OCI-M2 (cell line): ENCODE measurements at regions not wholly inside any gene's neighbourhood (a gene's known extent, or its start where the extent isn't known, plus 50 kb on each side); places are given as distances from the start of the nearest gene placed in this dataset.

Experiments
- DNase-seq: peaks from one replicate; lab custom pipeline; 2025; ENCODE audit not compliant: unreplicated experiment; lab: John Stamatoyannopoulos, UW

DNA sequence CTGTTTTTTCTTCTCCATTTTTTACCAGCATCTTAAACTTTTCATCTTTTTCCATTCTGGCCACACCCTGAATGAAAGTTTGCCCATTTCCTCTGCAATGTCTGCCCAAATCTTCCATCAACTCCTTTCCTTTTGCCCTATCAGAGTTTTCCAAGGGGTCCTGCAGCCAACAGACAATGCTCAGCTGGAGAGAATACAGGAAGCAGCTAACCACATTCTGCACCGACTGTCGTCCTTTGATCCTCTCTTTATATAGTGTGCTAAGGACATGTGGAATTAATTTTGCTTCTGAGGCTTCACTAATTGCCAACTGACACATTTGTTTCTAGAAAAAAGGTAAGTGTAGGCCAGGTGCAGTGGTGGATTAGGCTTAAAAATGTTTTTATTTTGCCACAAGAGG, 50.5 kb upstream of the DLX2 start:
- DNase-seq = peak; percentile 22

DNA sequence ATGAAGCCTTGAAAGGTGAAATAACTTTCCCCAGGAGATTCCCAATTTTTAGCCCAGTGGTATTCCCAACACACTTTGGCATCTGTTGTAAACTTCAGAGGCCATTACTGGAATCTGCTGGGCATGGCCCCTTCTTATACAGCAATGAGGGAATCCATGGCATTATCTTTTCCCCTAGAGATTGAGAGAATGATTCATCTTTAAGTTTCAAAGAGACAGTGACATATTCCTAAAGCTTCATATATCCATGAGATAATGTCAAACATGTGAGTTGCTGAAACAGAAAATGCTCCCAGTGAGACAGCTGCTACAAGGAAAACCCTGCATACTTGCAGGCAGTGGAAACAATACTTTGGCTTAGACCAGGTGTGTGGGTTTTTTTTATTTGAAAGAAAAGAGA, 51.1 kb upstream of the DLX2 start:
- DNase-seq = no peak

DNA sequence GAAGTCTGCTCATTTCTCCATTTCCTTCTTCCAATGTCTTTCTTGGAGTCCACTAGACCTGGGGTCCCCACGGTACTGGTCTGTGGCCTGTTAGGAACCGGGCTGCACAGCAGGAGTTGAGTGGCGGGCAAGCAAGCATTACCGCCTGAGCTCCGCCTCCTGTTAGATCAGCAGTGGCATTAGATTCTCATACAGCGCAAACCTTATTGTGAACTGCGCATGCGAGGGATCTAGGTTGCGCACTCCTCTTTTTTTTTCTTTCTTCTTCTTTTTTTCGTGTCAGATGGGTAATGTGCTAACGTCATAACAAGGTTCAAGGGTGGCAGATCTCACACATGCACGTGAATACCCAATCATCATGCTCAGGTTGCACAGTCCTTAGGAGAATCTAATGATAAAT, 53.1 kb upstream of the DLX2 start:
- DNase-seq = no peak

DNA sequence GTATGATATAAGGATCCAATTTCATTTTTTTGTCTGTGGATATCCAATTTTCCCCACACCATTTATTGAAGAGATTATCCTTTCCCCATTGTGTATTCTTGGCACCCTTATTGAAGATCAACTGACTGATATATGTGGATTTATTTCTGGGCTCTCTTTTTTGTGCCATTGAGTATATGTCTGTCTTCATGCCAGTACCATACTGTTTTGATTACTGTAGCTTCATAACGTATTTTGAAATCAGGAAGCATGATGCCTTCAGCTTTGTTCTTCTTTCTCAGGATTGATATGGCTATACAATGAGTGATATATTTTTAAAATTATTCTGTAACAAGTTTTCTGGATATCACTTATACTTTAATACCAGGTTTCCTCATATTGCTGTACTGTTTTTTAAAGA, 58.1 kb upstream of the DLX2 start:
- no peak for DNase-seq

DNA sequence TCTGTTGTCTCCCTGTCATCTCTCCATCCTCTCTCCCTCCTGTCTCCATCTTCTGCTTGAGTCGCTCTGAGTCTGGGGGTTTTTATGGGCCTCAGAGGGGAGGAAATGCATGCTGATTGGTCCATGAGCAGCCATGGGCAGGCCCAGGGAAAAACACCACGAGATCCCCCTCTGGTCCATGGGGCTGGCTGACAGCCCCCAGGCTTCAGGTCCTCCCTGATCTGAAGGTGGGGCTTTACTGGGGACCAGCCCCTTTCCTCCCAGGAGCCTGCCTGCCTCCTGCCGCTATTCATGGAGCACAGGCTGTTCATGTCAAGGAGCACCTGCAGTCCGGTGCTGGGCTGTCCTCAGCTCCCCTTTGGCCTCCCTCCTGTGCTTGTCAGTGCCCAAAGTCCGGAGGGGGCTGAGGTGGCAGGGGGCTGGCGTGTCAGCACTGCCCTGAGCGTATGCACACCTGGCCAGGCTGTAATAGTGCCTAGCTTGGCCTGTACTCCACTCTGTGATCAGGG, 59.6 kb upstream of the DLX2 start:
- no peak for DNase-seq

DNA sequence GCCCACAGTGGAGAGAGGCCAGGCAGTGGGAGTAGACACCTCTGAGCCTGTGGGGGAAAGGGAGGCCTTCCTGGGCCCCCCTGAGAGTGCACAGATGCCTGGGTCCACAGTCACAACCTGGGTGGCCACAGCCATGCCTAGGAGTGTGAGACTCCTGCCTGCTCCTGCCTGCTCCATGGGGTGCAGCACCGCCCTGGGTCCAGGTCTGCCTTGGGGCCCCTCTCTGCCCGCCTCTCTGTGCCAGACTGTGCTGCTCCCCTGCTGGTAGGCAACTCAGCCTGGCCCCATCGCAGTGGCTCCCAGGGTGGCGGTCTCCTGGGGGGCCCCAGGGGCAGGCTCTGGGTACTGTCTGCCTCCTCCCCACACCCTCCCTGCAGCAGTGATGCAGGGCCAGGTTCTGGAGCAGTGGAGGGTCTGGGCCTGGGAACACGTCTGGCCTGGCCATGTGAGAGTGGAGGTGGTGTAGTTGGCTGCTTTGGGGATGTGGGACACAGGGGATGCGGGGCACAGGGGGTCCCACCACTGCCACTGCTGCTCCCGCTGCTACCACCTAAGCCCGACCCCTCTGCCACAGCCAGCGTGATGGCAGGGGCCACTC, 60.1 kb upstream of the DLX2 start:
- DNase-seq = no peak

DNA sequence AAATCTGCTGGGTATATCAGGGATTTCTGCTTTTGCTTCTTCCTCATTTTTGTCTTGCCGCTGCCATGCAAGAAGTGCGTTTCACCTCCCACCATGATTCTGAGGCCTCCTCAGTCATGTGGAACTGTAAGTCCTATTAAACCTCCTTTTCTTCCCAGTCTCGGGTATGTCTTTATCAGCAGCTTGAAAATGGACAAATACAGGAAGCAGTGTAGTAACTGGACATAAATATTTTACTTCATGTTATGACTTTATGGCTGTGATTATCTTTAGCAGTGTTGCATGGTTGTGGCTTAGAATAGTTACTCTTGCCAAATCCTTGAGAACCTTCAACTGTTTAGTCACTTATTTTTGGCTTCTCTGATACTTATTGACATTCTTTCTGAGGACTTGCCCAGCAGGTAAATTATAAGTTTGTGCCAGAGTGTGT, 66.2 kb upstream of the DLX2 start:
- DNase-seq = no peak

DNA sequence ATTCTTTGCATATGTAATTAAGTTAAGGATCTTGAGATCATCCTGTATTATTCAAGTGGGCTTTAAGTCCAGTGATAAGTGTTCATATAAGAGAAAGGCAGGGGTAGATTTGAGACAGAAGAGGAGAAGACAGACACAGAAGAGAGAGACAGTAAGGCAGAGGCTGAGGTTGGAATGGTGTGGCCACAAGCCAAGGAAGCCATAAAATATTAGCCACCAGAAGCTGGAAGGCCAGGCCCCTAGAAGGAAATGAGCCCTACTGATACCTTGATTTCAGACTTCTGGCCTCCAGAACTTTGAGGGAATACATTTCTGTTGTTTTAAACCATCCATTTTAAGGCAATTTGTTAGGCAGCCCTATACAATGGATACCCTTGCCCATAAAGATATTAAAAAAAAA, 66.9 kb upstream of the DLX2 start:
- no peak for DNase-seq

DNA sequence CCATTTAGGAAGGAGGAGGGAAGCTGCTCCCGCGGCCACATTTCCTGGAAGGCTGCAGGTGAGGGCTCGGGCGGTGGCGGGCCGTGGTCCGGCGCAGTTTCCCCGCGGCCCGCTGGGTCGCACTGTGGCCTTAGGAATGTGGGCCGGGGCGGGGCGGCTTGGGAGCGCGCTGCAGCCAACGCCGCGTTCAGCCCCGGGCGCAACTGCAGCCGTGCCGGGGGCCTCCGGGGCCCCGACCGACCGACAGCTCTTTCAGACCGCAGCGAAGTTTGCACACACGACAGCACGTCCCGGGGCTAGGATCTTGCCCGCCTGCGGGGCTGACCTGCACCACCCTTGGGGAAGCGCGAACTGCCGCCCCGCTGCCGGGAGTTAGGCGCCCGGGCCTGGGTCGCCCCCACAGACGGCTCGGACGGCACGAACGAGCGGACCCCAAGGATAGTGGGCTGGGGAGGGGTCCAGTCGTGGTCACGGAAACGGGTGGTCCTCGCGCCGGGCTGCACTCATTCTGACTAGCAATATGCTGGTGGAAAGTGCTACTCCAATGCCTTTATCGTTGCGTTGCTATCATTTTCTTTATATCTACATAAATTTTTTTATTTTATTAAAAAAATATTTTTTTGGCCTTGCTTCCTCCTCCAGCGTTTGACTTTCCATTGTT, 69.9 kb upstream of the DLX2 start:
- no peak for DNase-seq

DNA sequence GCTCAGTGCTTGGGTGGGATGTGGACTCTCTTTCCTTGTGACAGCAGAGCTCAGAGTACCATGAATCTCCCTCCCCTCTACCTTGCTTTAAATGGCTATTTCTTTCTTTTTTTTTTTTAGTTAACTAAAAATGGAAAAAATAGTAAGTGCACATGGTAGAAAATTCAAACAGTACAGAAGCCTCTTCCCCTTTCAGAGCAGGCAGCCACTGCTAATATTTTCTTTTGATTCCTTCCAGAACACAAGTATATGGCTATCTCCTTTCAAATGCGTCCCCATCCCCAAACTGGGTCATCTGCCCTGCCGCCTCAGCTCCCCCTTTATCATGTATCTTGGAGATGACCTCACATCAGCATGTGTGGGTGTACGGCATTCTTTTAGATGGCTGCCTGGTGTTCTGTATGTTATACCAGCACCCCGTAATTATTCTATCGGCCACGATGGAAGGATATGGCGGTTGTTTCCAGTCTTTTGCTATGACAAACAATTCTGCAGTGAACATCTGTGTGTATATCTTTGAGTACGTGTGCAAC, 70.5 kb upstream of the DLX2 start:
- no peak for DNase-seq

DNA sequence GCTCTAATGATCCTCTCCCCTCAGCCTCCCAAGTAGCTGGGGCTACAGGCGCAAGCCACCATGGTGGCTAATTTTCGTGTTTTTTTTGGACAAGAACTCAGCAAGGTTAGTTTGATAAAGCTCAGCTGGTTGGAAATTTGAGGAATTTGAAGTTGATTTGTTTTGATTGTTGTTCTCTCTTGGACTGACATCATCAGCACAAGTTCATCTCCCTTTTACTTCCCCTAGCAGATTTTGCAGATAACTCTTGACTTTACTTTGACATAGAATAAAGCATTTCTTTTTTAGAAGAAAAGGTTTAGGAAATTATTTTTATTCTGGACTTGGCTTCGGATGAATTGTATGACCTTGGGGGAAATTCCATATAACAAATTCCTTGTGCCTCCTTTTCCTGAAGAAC, 74.9 kb upstream of the DLX2 start:
- DNase-seq = no peak

DNA sequence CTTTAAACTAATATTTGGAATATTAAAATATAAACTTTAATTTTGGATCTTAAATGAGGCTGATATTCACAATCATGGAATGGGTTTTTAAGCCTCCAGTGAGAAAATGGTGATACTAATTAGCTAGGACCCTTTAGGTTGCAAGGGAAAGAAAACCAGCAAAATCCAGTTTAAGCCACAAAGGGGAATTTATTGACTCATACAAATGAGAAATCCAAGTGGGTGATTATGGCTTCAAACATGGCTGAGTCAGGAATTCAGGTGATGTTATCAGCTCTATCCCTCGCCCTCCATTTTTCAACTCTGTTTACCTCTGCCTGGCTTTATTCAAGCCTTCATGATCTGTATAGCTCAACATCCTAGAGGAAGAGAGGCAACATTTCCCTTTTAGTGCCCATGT, 75.3 kb upstream of the DLX2 start:
- no peak for DNase-seq

DNA sequence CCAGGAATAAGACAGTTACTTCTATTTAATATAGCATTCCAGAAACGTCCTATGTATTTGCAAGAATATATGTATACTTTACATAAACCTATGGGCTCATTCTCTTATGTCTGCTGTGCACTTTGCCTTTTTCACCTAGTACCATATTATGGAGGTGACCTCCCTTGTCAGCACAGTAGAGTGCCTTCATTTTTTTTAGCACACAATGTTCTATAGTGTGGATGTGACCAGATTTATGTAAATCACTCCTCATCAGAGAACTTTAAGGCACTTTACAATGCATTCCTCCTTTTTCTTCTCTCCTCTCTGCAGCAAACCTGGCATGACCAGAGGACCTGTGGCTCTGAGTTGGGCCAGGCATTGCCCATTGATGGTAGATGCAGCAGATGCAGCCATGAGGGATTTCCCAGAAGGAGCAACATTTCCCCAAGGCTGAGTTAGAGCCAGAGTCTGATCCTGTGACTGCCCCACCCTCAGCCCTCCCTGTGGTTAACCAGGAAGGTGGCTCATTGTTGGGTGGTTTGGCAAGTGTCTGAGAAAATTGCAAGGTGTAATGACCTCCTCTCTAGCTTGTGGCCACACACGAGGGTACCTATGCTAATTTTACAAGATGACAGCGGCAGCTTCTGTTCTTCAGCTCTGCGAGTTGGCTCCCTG, 76.5 kb upstream of the DLX2 start:
- DNase-seq = no peak

DNA sequence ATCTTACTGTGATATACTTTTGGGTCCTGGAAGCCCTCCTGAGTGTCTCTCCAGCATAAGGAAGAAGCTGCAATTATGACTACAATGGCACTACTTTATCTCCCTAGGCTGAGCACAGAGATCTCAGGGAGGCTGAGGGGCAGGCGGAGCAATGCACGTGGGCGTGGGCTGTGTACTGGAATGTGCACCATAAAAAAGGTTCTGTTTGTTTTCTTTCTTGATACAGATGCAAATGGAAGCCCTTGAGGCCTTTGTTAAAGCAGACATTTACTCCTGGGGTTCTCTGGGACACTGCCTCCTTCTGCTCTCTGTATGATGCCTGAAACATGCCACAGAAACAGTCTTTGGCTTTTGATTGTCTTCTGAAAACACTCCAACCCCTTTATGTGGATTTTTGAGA, 79.1 kb upstream of the DLX2 start:
- no peak for DNase-seq

DNA sequence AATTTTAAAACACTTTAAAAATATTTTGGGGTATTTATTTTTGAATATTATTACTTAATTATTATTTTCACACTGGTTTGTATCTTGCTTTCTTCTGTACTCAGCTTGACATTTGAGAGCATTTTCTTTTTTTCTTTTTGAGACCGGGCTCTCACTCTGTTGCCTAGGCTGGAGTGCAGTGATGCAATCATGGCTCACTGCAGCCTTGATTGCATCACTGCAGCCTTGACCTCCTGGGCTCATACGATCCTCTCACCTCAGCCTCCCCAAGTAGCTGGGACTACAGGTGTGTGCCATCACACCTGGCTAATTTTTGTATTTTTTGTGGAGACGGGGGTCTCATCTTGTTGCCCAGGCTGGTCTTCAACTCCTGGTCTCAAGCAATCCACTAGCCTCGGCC, 79.9 kb upstream of the DLX2 start:
- no peak for DNase-seq

DNA sequence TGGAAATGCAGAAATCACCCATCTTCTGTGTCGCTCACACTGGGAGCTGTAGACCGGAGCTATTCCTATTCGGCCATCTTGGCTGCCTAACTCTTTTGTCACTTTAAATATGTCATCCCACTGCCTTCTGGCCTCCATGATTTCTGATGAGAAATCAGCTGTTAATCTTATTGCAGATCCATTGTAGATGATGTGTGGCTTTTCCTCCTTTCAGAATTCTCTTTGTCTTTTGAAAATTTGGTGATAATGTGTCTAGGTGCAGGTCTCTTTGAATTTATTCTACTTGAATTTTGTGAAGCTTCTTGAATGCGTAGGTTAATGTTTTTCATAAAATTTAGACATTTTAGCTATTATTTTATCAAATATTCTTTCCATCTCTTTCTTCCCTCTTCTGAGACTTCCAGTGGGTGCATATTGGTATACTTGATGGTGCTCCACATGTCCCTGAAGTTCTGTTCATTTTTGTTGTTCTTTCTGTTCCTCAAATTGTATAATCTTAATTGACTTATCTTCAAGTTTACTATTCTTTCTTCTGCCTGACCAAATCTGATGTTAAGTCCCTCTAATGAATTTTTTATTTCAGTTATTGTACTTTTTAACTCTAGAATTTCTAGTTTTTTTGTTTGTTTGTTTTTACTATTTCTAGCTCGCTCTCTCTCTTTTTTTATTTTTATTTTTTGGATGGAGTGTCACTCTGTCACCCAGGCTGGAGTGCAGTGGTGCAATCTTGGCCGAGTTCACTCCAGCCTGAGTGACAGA, 90.8 kb upstream of the DLX2 start:
- DNase-seq = no peak

DNA sequence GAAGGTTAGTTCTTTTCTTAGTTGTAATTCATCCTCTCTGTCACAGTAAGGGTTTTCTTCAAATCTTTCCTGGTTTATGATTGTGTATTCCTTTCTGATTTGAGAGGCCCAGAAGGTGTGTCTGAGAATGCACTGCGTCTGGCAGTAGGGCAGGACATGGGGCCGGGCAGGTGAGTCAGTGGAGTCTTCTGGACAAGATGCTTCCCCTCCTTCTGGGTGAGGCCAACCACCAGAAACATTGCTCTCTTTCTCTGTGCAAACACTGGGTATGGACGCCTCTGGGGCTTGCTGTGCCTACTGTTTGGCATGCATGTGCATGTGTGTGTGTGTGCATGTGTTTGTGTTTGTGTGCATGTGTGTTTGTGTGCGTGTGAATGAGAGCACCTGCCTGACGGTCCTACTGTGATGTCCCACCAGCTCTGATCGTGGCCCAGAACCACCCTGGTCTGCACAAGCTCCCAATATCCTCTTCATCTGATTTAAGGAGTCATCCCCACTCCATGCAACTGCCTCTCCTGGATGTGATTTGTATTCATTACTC, 93.2 kb upstream of the DLX2 start:
- no peak for DNase-seq

DNA sequence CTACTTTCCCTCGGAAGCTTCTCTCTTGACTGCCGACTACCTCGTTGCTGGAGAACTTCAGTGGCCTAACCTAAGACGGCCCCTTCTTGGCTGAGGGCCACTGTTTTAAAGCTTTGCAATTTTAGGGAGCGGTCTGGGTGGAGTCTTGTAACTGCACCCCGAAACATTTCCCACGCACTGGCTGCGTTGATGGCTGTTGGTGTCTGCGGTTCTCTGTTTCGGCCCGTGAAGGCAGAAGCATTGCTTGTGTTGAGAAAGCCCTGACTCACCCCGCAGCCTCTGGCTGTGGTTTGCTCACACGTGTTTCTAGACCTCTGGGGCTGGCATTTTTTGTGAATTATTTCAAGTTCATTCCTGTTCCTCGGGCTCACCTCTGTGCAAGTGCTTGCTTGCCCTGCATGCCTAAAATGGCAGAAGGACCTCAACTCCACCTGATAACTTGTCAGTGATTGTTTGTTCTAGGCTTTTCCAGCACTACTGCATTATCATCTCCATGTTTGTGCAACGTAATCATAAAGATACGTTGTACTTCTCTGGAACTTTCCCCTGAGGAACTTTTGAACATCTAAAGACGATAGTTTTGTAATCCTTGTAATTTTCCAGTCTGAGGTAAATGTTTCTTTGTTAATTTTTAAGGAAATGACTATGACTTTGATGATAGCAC, 94.2 kb upstream of the DLX2 start:
- DNase-seq = no peak

DNA sequence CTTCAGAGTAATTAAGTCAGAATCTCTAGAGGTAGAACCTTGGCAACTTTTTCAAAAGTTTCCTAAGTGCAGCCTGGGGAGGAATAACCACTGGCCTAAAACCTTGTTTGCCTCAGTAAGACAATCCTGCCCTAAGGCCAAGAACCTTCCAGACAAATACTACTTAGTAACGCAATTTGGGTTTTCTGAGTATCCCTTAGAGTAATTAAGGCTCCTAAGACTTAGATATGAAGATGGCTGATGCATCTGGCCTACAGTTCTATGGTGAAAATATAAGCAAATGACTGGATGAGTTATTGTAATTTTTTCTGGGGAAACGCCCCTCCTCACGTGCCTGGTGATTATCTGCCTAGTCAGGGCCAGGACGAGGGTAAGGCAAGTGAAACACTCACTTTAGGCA, 95.7 kb upstream of the DLX2 start:
- DNase-seq = no peak

DNA sequence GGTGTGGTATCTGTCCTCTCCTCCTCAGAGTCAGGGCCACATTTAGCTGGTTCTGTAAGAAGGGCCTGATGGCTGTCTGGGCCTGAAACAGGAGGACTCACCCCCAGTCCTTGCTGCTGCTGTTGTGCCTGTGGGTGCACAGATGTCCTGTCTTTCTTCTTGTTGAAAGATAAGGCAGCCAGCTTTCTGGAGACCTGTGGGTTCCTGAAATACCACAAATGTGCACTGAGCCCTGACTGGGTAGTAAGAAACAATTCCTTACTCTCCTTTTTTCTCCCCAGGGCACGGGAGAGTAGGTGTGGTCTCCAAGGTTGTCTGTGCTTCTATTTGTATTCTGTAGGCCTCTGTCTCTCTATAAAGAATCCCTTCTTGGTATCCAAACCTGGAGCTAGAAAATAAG, 96.2 kb upstream of the DLX2 start:
- DNase-seq = no peak
